HepG2 (cell line): ENCODE measurements at regions not wholly inside any gene's neighbourhood (a gene's known extent, or its start where the extent isn't known, plus 50 kb on each side); places are given as distances from the start of the nearest gene placed in this dataset.

ENCODE experiments used
- ATAC-seq: fragments of 200-7000 bp; cut with Tn5 transposase; 3 replicates; pipeline ENCODE4 v1.9.1; 2020; ENCODE audit warnings: mild to moderate bottlenecking, moderate library complexity
- BruUV-seq: library from RNA; stranded (reverse); fragments of 400-500 nt; replicated peaks from 2 replicates; lab custom pipeline; 2021; lab: Mats Ljungman, UMichigan
- CTCF ChIA-PET: fragments of 300-600 bp; formaldehyde crosslinking; extraction: SDS; loops from one replicate; lab custom pipeline; 2021; ENCODE audit warnings: low total read pairs, inconsistent platforms, low intra/inter-chr PET ratio; lab: Yijun Ruan, JAX
- POLR2A ChIA-PET: fragments of 350-600 bp; sonication (Branson Sonifier 250); formaldehyde crosslinking; loops from one replicate; lab custom pipeline; 2020; ENCODE audit warnings: antibody characterized with exemption, inconsistent platforms; lab: Yijun Ruan, JAX
- DNase-seq: peaks from one replicate; pipeline ENCODE4 v3.0.0-alpha.2; 2015; ENCODE audit warnings: low spot score
- FAIRE-seq: peaks from 3 replicates; lab custom pipeline; 2011; peaks lifted over from hg19 to GRCh38; lab: Jason Lieb, UNC
- H2AFZ ChIP-seq: one replicate; pipeline ENCODE4 v1.6.1; 2011; ENCODE audit warnings: low read length, inconsistent platforms
- H3K27ac ChIP-seq: fragments of 300-600 bp; 3 replicates; pipeline ENCODE4 v1.8.0; 2011; ENCODE audit warnings: mixed run types, mild to moderate bottlenecking, mixed read lengths, low read length, inconsistent platforms; ENCODE audit not compliant: insufficient read depth; ENCODE audit errors: extremely low read length
- H3K27me3 ChIP-seq, 2 experiments: fragments of 200-600 bp in 1 of 2; 2 replicates in 1 of 2; 3 replicates in 1 of 2; pipeline versions ENCODE4 v1.6.0 to v1.8.0; 2011; ENCODE audit warnings: low read length in 2 of 2, mild to moderate bottlenecking in 2 of 2, moderate library complexity in 2 of 2, inconsistent platforms in 1 of 2; ENCODE audit not compliant: insufficient read depth in 2 of 2, control insufficient read depth in 1 of 2
- H3K36me3 ChIP-seq, 2 experiments: fragments of 200-600 bp in 1 of 2; replicated peaks in 1 of 2; 2 replicates in 1 of 2; 3 replicates in 1 of 2; pipeline versions ENCODE4 v1.5.1 to v1.8.0; 2011; ENCODE audit warnings: low read length in 2 of 2, inconsistent platforms in 1 of 2; ENCODE audit not compliant: insufficient read depth in 2 of 2, control insufficient read depth in 1 of 2
- H3K4me1 ChIP-seq: 2 replicates; pipeline ENCODE4 v1.5.1; 2012; ENCODE audit warnings: low read length, inconsistent platforms; ENCODE audit not compliant: insufficient read depth
- H3K4me2 ChIP-seq: 2 replicates; pipeline ENCODE4 v1.6.0; 2011; ENCODE audit warnings: low read depth, low read length, inconsistent platforms
- H3K4me3 ChIP-seq, 3 experiments: fragments of 200-600 bp in 1 of 3; sonication (generic), shearing (Covaris generic) in 1 of 3; replicated peaks in 1 of 3; 2 replicates each; pipeline ENCODE4 v1.5.1; 2011 to 2016; ENCODE audit warnings: low read length in 3 of 3, inconsistent platforms in 2 of 3, low read depth in 2 of 3, mild to moderate bottlenecking in 2 of 3, control low read depth in 1 of 3, mixed read lengths in 1 of 3; ENCODE audit not compliant: insufficient read depth in 1 of 3
- H3K79me2 ChIP-seq: one replicate; pipeline ENCODE4 v1.6.1; 2011; ENCODE audit warnings: low read length, inconsistent platforms; ENCODE audit not compliant: insufficient read depth
- H3K9ac ChIP-seq: 2 replicates; pipeline ENCODE4 v1.6.0; 2011; ENCODE audit warnings: mild to moderate bottlenecking, low read depth, low read length, inconsistent platforms; ENCODE audit not compliant: insufficient read depth
- H3K9me3 ChIP-seq: 2 replicates; pipeline ENCODE4 v1.5.1; 2012; ENCODE audit warnings: mild to moderate bottlenecking, low read length
- H4K20me1 ChIP-seq: 2 replicates; pipeline ENCODE4 v1.6.0; 2011; ENCODE audit warnings: inconsistent platforms, mild to moderate bottlenecking, low read length, moderate library complexity; ENCODE audit not compliant: insufficient read depth
- GPN1 ChIP-seq: sonication (generic); formaldehyde crosslinking; IDR thresholded peaks from 2 replicates; pipeline ENCODE4 v1.5.1; 2020; ENCODE audit warnings: missing genetic modification reagents, borderline replicate concordance
- IRX3 ChIP-seq: sonication (generic); formaldehyde crosslinking; IDR thresholded peaks from 2 replicates; pipeline ENCODE4 v1.8.1; 2023; ENCODE audit warnings: mild to moderate bottlenecking, low read depth, missing genetic modification reagents, borderline replicate concordance
- JUND ChIP-seq: sonication (generic); formaldehyde crosslinking; IDR thresholded peaks from 2 replicates; pipeline ENCODE4 v1.8.0; 2022; ENCODE audit warnings: mild to moderate bottlenecking, missing genetic modification reagents
- MAFF ChIP-seq: IDR thresholded peaks from 2 replicates; pipeline ENCODE4 v1.6.1; 2011; ENCODE audit warnings: low read depth, low read length, improper control_type of control experiment
- NFRKB ChIP-seq: fragments of 450-650 bp; IDR thresholded peaks from 2 replicates; pipeline ENCODE4 v1.6.1; 2017
- POGZ ChIP-seq: sonication (generic); formaldehyde crosslinking; IDR thresholded peaks from 2 replicates; pipeline ENCODE4 v1.4.0; 2020; ENCODE audit warnings: mild to moderate bottlenecking, missing genetic modification reagents
- RBFOX2 ChIP-seq: fragments of 200-400 bp; formaldehyde crosslinking; IDR thresholded peaks from 2 replicates; pipeline ENCODE4 v1.6.1; 2017; ENCODE audit warnings: low read depth, mild to moderate bottlenecking, low read length
- TFAP4 ChIP-seq: sonication (generic); IDR thresholded peaks from 2 replicates; pipeline ENCODE4 v1.6.1; 2016; ENCODE audit warnings: low read depth, borderline replicate concordance
- ZNF124 ChIP-seq: sonication (generic); formaldehyde crosslinking; IDR thresholded peaks from 2 replicates; pipeline ENCODE4 v1.4.0; 2020; ENCODE audit warnings: missing genetic modification reagents
- ZNF205 ChIP-seq: IDR thresholded peaks from 2 replicates; pipeline ENCODE4 v1.6.1; 2018; ENCODE audit warnings: missing biosample characterization, missing genetic modification reagents
- ZNF484 ChIP-seq: sonication (generic); formaldehyde crosslinking; IDR thresholded peaks from 2 replicates; pipeline ENCODE4 v1.5.1; 2020; ENCODE audit warnings: mild to moderate bottlenecking, low read depth, missing genetic modification reagents, borderline replicate concordance
- ZNF510 ChIP-seq: sonication (generic); formaldehyde crosslinking; IDR thresholded peaks from 2 replicates; pipeline ENCODE4 v1.4.0; 2020; ENCODE audit warnings: low read depth, mild to moderate bottlenecking, missing genetic modification reagents
- WGBS: methylation state at CpG from one replicate; pipeline ENCODE4 v1.1.6; 2017; ENCODE audit warnings: low lambda C conversion rate; 5-methylcytosine and 5-hydroxymethylcytosine counted together
- in situ Hi-C: cut with HindIII; loops from 2 replicates; pipeline ENCODE4 v1.10.0; 2017; ENCODE audit warnings: low pct_unique_long_range_greater_than_20kb; ENCODE audit not compliant: extremely low pct_ligation_motif_present
- intact Hi-C: fragments of 100-400 bp; cut with micrococcal nuclease; formaldehyde crosslinking; loops from one replicate; pipeline ENCODE4 v1.10.0; 2022; ENCODE audit not compliant: unreplicated experiment
- TF ChIP-seq, protein P1 (sequence below): sonication (generic); formaldehyde crosslinking; IDR thresholded peaks from 2 replicates; pipeline ENCODE4 v1.8.0; 2022; ENCODE audit warnings: mild to moderate bottlenecking, missing genetic modification reagents; ENCODE audit not compliant: insufficient replicate concordance

DNA sequence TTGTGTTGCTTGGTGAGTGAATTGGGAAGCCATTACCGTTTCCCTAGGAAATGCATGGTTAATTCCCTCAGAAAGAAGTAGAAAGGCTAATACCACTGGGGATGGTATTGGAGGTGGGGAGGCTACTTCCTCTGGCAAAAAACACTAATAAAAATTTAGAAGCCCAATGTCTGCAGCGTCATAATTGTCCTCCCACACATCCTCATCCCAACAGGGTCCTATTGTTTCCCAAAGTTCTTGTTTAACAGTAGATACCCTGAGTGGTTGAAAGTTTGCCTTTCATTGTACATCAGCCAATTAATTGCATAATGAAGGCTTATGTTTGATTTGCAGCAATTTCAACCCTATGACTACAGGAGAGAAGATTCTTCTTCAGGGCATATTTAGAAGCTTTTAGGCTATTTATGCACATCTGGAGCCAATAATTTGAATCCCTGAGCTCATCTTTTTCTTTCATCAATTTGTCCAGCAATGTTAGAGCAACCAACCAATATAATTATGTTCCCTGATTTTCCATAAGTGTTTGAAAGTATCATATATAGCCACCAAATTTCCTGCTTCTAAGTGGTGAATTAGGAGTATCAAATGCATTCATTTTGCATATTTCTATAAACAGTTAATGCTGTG, 491.0 kb downstream of the SLITRK5 start:
- no peaks in the 10 kb centered on the region for H4K20me1 ChIP-seq
- H3K27ac ChIP-seq: no peak overlapping the region
- no peaks in the 10 kb centered on the region for H3K4me1 ChIP-seq
- H3K4me2 ChIP-seq: no peak overlapping the region
- no TSS peak for BruUV-seq
- in situ Hi-C loops (no loop called here), intact Hi-C loops (no loop called here)
- H3K4me3 ChIP-seq: no peak overlapping the region
- no peaks in the 10 kb centered on the region for H3K27me3 ChIP-seq
- ChIA-PET POLR2A (no interaction called here), CTCF (no interaction called here)
- DNase-seq (no peak), FAIRE-seq (no peak), ATAC-seq (no peak)
- H3K9me3 ChIP-seq: peaks cover 44% of the 10 kb centered on the region
- TF ChIP-seq, protein P1, sequence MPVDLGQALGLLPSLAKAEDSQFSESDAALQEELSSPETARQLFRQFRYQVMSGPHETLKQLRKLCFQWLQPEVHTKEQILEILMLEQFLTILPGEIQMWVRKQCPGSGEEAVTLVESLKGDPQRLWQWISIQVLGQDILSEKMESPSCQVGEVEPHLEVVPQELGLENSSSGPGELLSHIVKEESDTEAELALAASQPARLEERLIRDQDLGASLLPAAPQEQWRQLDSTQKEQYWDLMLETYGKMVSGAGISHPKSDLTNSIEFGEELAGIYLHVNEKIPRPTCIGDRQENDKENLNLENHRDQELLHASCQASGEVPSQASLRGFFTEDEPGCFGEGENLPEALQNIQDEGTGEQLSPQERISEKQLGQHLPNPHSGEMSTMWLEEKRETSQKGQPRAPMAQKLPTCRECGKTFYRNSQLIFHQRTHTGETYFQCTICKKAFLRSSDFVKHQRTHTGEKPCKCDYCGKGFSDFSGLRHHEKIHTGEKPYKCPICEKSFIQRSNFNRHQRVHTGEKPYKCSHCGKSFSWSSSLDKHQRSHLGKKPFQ: no peak
- TF ChIP-seq MAFF: no peak
- H3K79me2 ChIP-seq: no peaks in the 10 kb centered on the region
- WGBS: 0% methylated on average over 2 of the region's 2 CpGs
- no peak overlapping the region for H3K9ac ChIP-seq
- H2AFZ ChIP-seq: no peak overlapping the region
- no peaks in the 10 kb centered on the region for H3K36me3 ChIP-seq

- WGBS: 30% methylated on average over 4 of the region's 4 CpGs
- CTCF ChIA-PET: no interaction called here
- no peak overlapping the region for H3K4me2 ChIP-seq
- no peaks in the 10 kb centered on the region for H3K27me3 ChIP-seq
- POLR2A ChIA-PET: no interaction called here
- H3K27ac ChIP-seq: no peak overlapping the region
- H2AFZ ChIP-seq: no peak overlapping the region
- no TSS peak for BruUV-seq
- H3K79me2 ChIP-seq: no peaks in the 10 kb centered on the region
- no peaks in the 10 kb centered on the region for H3K4me1 ChIP-seq
- in situ Hi-C loops: no loop called here
- no peaks in the 10 kb centered on the region for H4K20me1 ChIP-seq
- H3K36me3 ChIP-seq: no peaks in the 10 kb centered on the region
- H3K4me3 ChIP-seq: no peak overlapping the region
- intact Hi-C loops: no loop called here
- no peak overlapping the region for H3K9ac ChIP-seq
- no peak for ATAC-seq
- DNase-seq: no peak
- no peak for FAIRE-seq
- TF ChIP-seq NFRKB: no peak
- TF ChIP-seq ZNF510: no peak
- no peak for TF ChIP-seq IRX3
- no peak for TF ChIP-seq ZNF205 (CRISPR knock-in tag)
- TF ChIP-seq ZNF484 (CRISPR knock-in tag): no peak
- no peak for TF ChIP-seq TFAP4
- no peak for TF ChIP-seq RBFOX2
- TF ChIP-seq ZNF124 (CRISPR knock-in tag): no peak
- no peak for TF ChIP-seq JUND (CRISPR knock-in tag)
- TF ChIP-seq GPN1 (CRISPR knock-in tag): no peak
- no peak for TF ChIP-seq POGZ
- H3K9me3 ChIP-seq: peaks cover 13% of the 10 kb centered on the region; the same call in 1 of the 2 replicates
Observed at GRCh38 chr13:88176231-88176630, 505.1 kb downstream of the SLITRK5 start.
